CD4-positive, CD25-positive, alpha-beta regulatory T cell (primary cell): ENCODE measurements at regions not wholly inside any gene's neighbourhood (a gene's known extent, or its start where the extent isn't known, plus 50 kb on each side); places are given as distances from the start of the nearest gene placed in this dataset.

Experiments
- ATAC-seq, 2 donors: fragments of 150-1000 bp; cut with Tn5 transposase; one replicate each; pipeline ENCODE4 v1.10.0; 2021; ENCODE audit warnings: low read depth in 2 of 2, moderate number of reproducible peaks in 2 of 2, moderate library complexity in 1 of 2
- DNase-seq, 3 donors: peaks; one replicate each; pipeline versions ENCODE4 v3.0.0 to v3.0.0-alpha.2; 2012 to 2022; ENCODE audit warnings: mixed read lengths in 1 of 3
- H3K27ac ChIP-seq: one replicate; pipeline ENCODE4 v1.7.0; 2013; ENCODE audit warnings: mild to moderate bottlenecking, low read length; ENCODE audit not compliant: insufficient read depth, poor library complexity, severe bottlenecking
- H3K27me3 ChIP-seq: one replicate; pipeline ENCODE4 v1.7.0; 2013; ENCODE audit warnings: low read length; ENCODE audit not compliant: control insufficient read depth, insufficient read depth
- H3K36me3 ChIP-seq: one replicate; pipeline ENCODE4 v1.7.0; 2013; ENCODE audit warnings: mild to moderate bottlenecking, low read length, moderate library complexity; ENCODE audit not compliant: control insufficient read depth, insufficient read depth
- H3K4me1 ChIP-seq: 2 replicates; pipeline ENCODE4 v1.7.0; 2013; ENCODE audit warnings: mild to moderate bottlenecking, low read length; ENCODE audit not compliant: insufficient read depth, control insufficient read depth, poor library complexity, severe bottlenecking
- H3K4me3 ChIP-seq: one replicate; pipeline ENCODE4 v1.7.0; 2013; ENCODE audit warnings: low read depth, mild to moderate bottlenecking, low read length, moderate library complexity
- H3K9me3 ChIP-seq, 2 experiments: 1 replicate in 1 of 2; 2 replicates in 1 of 2; pipeline ENCODE4 v1.7.0; 2013; ENCODE audit warnings: low read length in 2 of 2, mild to moderate bottlenecking in 1 of 2, moderate library complexity in 1 of 2; ENCODE audit not compliant: control insufficient read depth in 2 of 2
- H3K27ac Mint-ChIP-seq, 3 donors: one replicate each; pipeline ENCODE4 v1.8.0; 2020 to 2022; ENCODE audit warnings: mild to moderate bottlenecking in 3 of 3, mixed read lengths in 3 of 3, moderate library complexity in 2 of 3
- H3K27me3 Mint-ChIP-seq: one replicate; pipeline ENCODE4 v1.8.0; 2022; ENCODE audit warnings: mild to moderate bottlenecking, mixed read lengths
- H3K36me3 Mint-ChIP-seq: one replicate; pipeline ENCODE4 v1.8.0; 2020; ENCODE audit warnings: mixed read lengths
- H3K4me1 Mint-ChIP-seq, 4 donors: one replicate each; pipeline ENCODE4 v1.8.0; 2020 to 2022; ENCODE audit warnings: mixed read lengths in 4 of 4, mild to moderate bottlenecking in 1 of 4
- H3K4me3 Mint-ChIP-seq, 4 donors: one replicate each; pipeline ENCODE4 v1.8.0; 2020 to 2022; ENCODE audit warnings: mild to moderate bottlenecking in 4 of 4, mixed read lengths in 4 of 4, moderate library complexity in 3 of 4
- H3K9me3 Mint-ChIP-seq, 7 donors: one replicate each; pipeline ENCODE4 v1.8.0; 2020 to 2022; ENCODE audit warnings: mixed read lengths in 7 of 7, mild to moderate bottlenecking in 3 of 7, moderate library complexity in 2 of 7

GRCh38 chr13:62598708-62599107 is 1183.1 kb upstream of the PCDH20 start:
- Histone ChIP-seq H3K27me3 (no peaks in the 10 kb centered on the region), H3K4me1 (no peaks in the 10 kb centered on the region), H3K9me3 (peaks cover 0 to 3% of the 10 kb centered on the region in 2 experiments), H3K27ac (no peak overlapping the region), H3K4me3 (no peak overlapping the region), H3K36me3 (no peaks in the 10 kb centered on the region)
- ATAC-seq: no peak
- Mint-ChIP-seq H3K36me3 (no peaks in the 10 kb centered on the region), H3K4me3 (no peak overlapping the region), H3K9me3 (peaks cover 4 to 18% (median 9%) of the 10 kb centered on the region in 7 donors), H3K4me1 (no peaks in the 10 kb centered on the region), H3K27ac (no peak overlapping the region), H3K27me3 (no peaks in the 10 kb centered on the region)
- no peak for DNase-seq

GRCh38 chr13:62595976-62596375 is 1180.3 kb upstream of the PCDH20 start:
- Histone ChIP-seq H3K27ac (no peak overlapping the region), H3K4me1 (no peaks in the 10 kb centered on the region), H3K9me3 (peaks cover 0 to 3% of the 10 kb centered on the region in 2 experiments), H3K4me3 (no peak overlapping the region), H3K36me3 (no peaks in the 10 kb centered on the region), H3K27me3 (no peaks in the 10 kb centered on the region)
- no peak for ATAC-seq
- Mint-ChIP-seq H3K27me3 (no peaks in the 10 kb centered on the region), H3K4me3 (no peak overlapping the region), H3K27ac (no peak overlapping the region), H3K9me3 (peaks cover 2 to 19% (median 9%) of the 10 kb centered on the region in 7 donors), H3K36me3 (no peaks in the 10 kb centered on the region), H3K4me1 (no peaks in the 10 kb centered on the region)
- DNase-seq: no peak

- no peak for ATAC-seq
- no peak for DNase-seq
- Mint-ChIP-seq H3K27me3 (no peaks in the 10 kb centered on the region), H3K27ac (no peak overlapping the region), H3K4me3 (no peak overlapping the region), H3K36me3 (no peaks in the 10 kb centered on the region), H3K9me3 (peaks cover 4 to 23% (median 13%) of the 10 kb centered on the region in 7 donors), H3K4me1 (no peaks in the 10 kb centered on the region)
- Histone ChIP-seq H3K4me1 (no peaks in the 10 kb centered on the region), H3K27ac (no peak overlapping the region), H3K9me3 (peaks cover 0 to 3% of the 10 kb centered on the region in 2 experiments), H3K36me3 (no peaks in the 10 kb centered on the region), H3K27me3 (no peaks in the 10 kb centered on the region), H3K4me3 (no peak overlapping the region)
Measured at GRCh38 chr13:62593804-62594203, 1178.2 kb upstream of the PCDH20 start.

GRCh38 chr13:62583466-62583865 is 1167.8 kb upstream of the PCDH20 start:
- Histone ChIP-seq H3K27ac (no peak overlapping the region), H3K4me1 (no peaks in the 10 kb centered on the region), H3K36me3 (no peaks in the 10 kb centered on the region), H3K27me3 (no peaks in the 10 kb centered on the region), H3K4me3 (no peak overlapping the region), H3K9me3 (peaks cover 0 to 2% of the 10 kb centered on the region in 2 experiments)
- peaks cover 0 to 18% (median 2%) of the 10 kb centered on the region in 7 donors for H3K9me3 Mint-ChIP-seq
- ATAC-seq (no peak), DNase-seq (no peak)
- no peak overlapping the region for H3K4me3 Mint-ChIP-seq
- no peaks in the 10 kb centered on the region for H3K27me3 Mint-ChIP-seq
- no peak overlapping the region for H3K27ac Mint-ChIP-seq
- no peaks in the 10 kb centered on the region for H3K36me3 Mint-ChIP-seq
- no peaks in the 10 kb centered on the region for H3K4me1 Mint-ChIP-seq

GRCh38 chr13:62578402-62578801 is 1162.8 kb upstream of the PCDH20 start:
- H3K4me1 Mint-ChIP-seq: no peaks in the 10 kb centered on the region
- DNase-seq (no peak), ATAC-seq (no peak)
- H3K27me3 Mint-ChIP-seq: no peaks in the 10 kb centered on the region
- H3K9me3 ChIP-seq: peaks cover 0 to 3% of the 10 kb centered on the region in 2 experiments
- no peaks in the 10 kb centered on the region for H3K27me3 ChIP-seq
- H3K36me3 ChIP-seq: no peaks in the 10 kb centered on the region
- no peak overlapping the region for H3K4me3 ChIP-seq
- no peak overlapping the region for H3K4me3 Mint-ChIP-seq
- H3K9me3 Mint-ChIP-seq: peaks cover 0 to 8% (median 6%) of the 10 kb centered on the region in 7 donors
- no peak overlapping the region for H3K27ac ChIP-seq
- no peak overlapping the region for H3K27ac Mint-ChIP-seq
- H3K36me3 Mint-ChIP-seq: no peaks in the 10 kb centered on the region
- no peaks in the 10 kb centered on the region for H3K4me1 ChIP-seq

GRCh38 chr13:62564770-62565169 is 1149.1 kb upstream of the PCDH20 start:
- ATAC-seq (no peak), DNase-seq (no peak)
- no peak overlapping the region for H3K4me3 ChIP-seq
- H3K9me3 ChIP-seq: peaks cover 0 to 5% of the 10 kb centered on the region in 2 experiments
- H3K4me3 Mint-ChIP-seq: no peak overlapping the region
- no peaks in the 10 kb centered on the region for H3K27me3 Mint-ChIP-seq
- H3K9me3 Mint-ChIP-seq: peaks cover 0 to 20% (median 4%) of the 10 kb centered on the region in 7 donors
- H3K27ac ChIP-seq: no peak overlapping the region
- no peaks in the 10 kb centered on the region for H3K36me3 ChIP-seq
- no peak overlapping the region for H3K27ac Mint-ChIP-seq
- no peaks in the 10 kb centered on the region for H3K27me3 ChIP-seq
- H3K36me3 Mint-ChIP-seq: no peaks in the 10 kb centered on the region
- H3K4me1 Mint-ChIP-seq: no peaks in the 10 kb centered on the region
- H3K4me1 ChIP-seq: no peaks in the 10 kb centered on the region

- DNase-seq: no peak
Measured at GRCh38 chr13:62563251-62563650, 1147.6 kb upstream of the PCDH20 start.

GRCh38 chr13:62556978-62557377 is 1141.3 kb upstream of the PCDH20 start:
- H3K36me3 Mint-ChIP-seq: no peaks in the 10 kb centered on the region
- H3K27me3 Mint-ChIP-seq: no peaks in the 10 kb centered on the region
- Histone ChIP-seq H3K4me3 (no peak overlapping the region), H3K4me1 (no peaks in the 10 kb centered on the region), H3K9me3 (no peaks in the 10 kb centered on the region), H3K27ac (no peak overlapping the region), H3K36me3 (no peaks in the 10 kb centered on the region), H3K27me3 (no peaks in the 10 kb centered on the region)
- H3K27ac Mint-ChIP-seq: no peak overlapping the region
- ATAC-seq (no peak), DNase-seq (no peak)
- no peaks in the 10 kb centered on the region for H3K4me1 Mint-ChIP-seq
- H3K4me3 Mint-ChIP-seq: no peak overlapping the region
- peaks cover 0 to 19% (median 4%) of the 10 kb centered on the region in 7 donors for H3K9me3 Mint-ChIP-seq

More at GRCh38 chr13:62563251-62563650, 1147.6 kb upstream of the PCDH20 start:
- H3K27me3 ChIP-seq: no peaks in the 10 kb centered on the region
- no peak overlapping the region for H3K27ac ChIP-seq
- no peak overlapping the region for H3K4me3 ChIP-seq
- ATAC-seq: no peak
- Mint-ChIP-seq H3K36me3 (no peaks in the 10 kb centered on the region), H3K27me3 (no peaks in the 10 kb centered on the region), H3K4me3 (no peak overlapping the region), H3K27ac (no peak overlapping the region), H3K9me3 (peaks cover 0 to 20% (median 3%) of the 10 kb centered on the region in 7 donors), H3K4me1 (no peaks in the 10 kb centered on the region)
- H3K36me3 ChIP-seq: no peaks in the 10 kb centered on the region
- H3K4me1 ChIP-seq: no peaks in the 10 kb centered on the region
- peaks cover 0 to 5% of the 10 kb centered on the region in 2 experiments for H3K9me3 ChIP-seq
